ENCODE measurements at regions not wholly inside any gene's neighbourhood (a gene's known extent, or its start where the extent isn't known, plus 50 kb on each side); places are given as distances from the start of the nearest gene placed in this dataset.

DNA sequence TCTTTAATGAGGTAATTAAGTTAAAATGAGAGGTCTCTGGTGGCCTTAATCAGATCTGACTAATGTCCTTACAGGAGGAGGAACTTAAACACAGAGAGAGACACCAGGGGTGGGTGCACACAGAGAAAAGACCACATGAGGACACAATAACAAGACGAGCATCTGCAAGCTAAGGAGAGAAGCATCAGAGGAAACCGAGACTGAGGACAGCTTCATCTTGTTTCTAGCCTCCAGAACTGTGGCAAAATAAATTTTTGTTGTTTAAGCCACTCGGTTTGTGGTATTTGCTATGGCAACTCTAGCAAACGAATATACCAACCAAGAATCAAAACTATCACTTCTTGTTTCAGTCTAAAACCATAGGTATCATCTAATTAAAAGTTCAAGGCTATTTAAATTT, 400.1 kb downstream of the PID1 start:
- Histone ChIP-seq H3K4me3 (no peak overlapping the region), H3K27ac (no peak overlapping the region), H3K27me3 (no peaks in the 10 kb centered on the region), H3K4me1 (no peaks in the 10 kb centered on the region), H3K36me3 (no peaks in the 10 kb centered on the region), H3K9me3 (no peaks in the 10 kb centered on the region)
- DNase-seq (ENCODE audit: extremely low spot score in 2 of 2), result no peak
- intact Hi-C loops (cut with DNase I), result no loop called here
- TF ChIP-seq, protein P1, sequence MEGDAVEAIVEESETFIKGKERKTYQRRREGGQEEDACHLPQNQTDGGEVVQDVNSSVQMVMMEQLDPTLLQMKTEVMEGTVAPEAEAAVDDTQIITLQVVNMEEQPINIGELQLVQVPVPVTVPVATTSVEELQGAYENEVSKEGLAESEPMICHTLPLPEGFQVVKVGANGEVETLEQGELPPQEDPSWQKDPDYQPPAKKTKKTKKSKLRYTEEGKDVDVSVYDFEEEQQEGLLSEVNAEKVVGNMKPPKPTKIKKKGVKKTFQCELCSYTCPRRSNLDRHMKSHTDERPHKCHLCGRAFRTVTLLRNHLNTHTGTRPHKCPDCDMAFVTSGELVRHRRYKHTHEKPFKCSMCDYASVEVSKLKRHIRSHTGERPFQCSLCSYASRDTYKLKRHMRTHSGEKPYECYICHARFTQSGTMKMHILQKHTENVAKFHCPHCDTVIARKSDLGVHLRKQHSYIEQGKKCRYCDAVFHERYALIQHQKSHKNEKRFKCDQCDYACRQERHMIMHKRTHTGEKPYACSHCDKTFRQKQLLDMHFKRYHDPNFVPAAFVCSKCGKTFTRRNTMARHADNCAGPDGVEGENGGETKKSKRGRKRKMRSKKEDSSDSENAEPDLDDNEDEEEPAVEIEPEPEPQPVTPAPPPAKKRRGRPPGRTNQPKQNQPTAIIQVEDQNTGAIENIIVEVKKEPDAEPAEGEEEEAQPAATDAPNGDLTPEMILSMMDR (IDR thresholded peaks at IDR 0.05), result no peak
- TF ChIP-seq POLR2A (IDR thresholded peaks at IDR 0.05), result no peak
- no peak for TF ChIP-seq POLR2AphosphoS5 (IDR thresholded peaks at IDR 0.05; ENCODE audit: insufficient read depth in 1 of 2, low read depth in 1 of 2)

DNA sequence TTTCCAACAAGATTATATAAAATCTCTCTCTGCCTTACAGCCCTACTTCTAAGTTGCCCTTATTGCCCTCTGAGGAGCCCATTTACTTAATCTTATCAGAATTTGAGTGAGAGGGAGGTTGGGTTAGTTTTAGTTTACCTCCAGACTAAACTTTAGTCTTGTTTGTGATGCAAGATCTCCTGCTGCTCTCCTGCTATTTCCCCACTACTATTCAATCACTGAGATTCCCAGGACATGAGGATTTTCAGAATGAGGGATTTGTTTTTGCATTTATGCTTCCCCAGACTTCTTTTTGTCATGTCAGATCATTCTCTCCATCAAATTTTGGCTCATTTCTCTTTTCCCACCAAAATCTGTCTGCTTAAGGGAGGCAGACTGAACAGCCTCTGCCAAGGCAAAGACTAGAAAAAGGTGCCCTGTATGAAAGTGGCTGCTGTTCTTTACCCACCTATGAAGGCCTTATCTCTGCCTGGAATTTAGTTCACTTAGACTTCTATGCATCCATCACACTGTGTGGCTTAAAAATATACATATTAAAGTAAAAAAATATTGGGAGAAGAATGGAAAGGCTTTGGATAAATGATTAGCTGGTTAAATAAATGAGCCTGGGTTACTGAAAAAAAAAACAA, 401.3 kb downstream of the PID1 start:
- intact Hi-C loops (cut with DNase I), result no loop called here
- H3K9me3 ChIP-seq, result no peaks in the 10 kb centered on the region
- no peaks in the 10 kb centered on the region for H3K27me3 ChIP-seq
- H3K4me3 ChIP-seq, result no peak overlapping the region
- DNase-seq (ENCODE audit: extremely low spot score in 2 of 2), result no peak
- TF ChIP-seq POLR2A (IDR thresholded peaks at IDR 0.05) (no peak), POLR2AphosphoS5 (IDR thresholded peaks at IDR 0.05; ENCODE audit: insufficient read depth in 1 of 2, low read depth in 1 of 2) (no peak)
- TF ChIP-seq, protein P1 (IDR thresholded peaks at IDR 0.05), result no peak
- H3K27ac ChIP-seq, result no peak overlapping the region
- H3K4me1 ChIP-seq, result no peaks in the 10 kb centered on the region
- H3K36me3 ChIP-seq, result no peaks in the 10 kb centered on the region

- H3K27ac ChIP-seq, result no peak overlapping the region
- H3K4me3 ChIP-seq, result no peak overlapping the region
- TF ChIP-seq POLR2A (IDR thresholded peaks at IDR 0.05) (no peak), POLR2AphosphoS5 (IDR thresholded peaks at IDR 0.05; ENCODE audit: insufficient read depth in 1 of 2, low read depth in 1 of 2) (no peak)
- TF ChIP-seq, protein P1 (IDR thresholded peaks at IDR 0.05), result no peak
- H3K27me3 ChIP-seq, result no peaks in the 10 kb centered on the region
- no peaks in the 10 kb centered on the region for H3K4me1 ChIP-seq
- intact Hi-C loops (cut with DNase I), result no loop called here
- no peak for DNase-seq (ENCODE audit: extremely low spot score in 2 of 2)
- H3K36me3 ChIP-seq, result no peaks in the 10 kb centered on the region
- H3K9me3 ChIP-seq, result no peaks in the 10 kb centered on the region
These were observed 403.7 kb downstream of the PID1 start for GRCh38 chr2:228867406-228867805.

DNA sequence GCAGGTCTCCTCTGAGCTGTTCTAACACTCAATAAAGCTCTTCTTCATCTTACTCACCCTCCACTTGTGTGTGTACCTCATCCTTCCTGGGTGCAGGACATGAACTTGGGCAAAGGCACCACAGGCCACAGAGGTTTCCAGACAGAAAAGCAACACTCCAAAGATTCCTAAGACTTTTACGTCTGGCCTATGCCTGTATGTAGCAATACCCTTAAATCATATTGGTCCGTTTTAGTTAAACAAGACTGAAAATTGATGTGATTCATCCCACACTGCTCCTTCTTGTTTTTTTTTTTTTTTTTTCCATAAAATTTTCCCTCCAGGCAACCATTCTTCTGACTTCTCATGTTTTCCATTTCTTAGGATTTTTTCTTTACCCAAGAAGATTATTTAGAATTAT, 404.3 kb downstream of the PID1 start:
- intact Hi-C loops (cut with DNase I), result no loop called here
- TF ChIP-seq, protein P1 (IDR thresholded peaks at IDR 0.05), result no peak
- no peak for TF ChIP-seq POLR2AphosphoS5 (IDR thresholded peaks at IDR 0.05; ENCODE audit: insufficient read depth in 1 of 2, low read depth in 1 of 2)
- no peak for TF ChIP-seq POLR2A (IDR thresholded peaks at IDR 0.05)

DNA sequence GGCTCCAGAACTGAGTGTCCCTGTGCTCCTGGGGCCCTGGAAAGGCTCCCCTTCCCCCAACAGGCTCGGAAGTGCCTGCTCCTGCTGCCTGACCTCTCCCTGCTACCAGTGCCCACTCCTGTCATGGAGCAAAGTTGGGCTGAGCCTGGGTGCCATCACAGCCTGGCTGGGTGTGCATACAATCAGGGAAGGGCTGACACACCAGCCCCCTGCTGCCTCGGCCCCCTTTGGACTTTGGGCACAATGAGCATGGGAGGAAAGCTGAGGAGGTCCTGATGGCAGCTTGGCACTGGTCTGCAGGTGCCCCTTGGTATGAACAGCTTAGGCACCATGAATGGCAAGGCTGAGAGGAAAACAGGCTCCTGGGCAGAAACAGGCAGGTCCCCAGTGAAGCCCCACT, 405.0 kb downstream of the PID1 start:
- TF ChIP-seq, protein P1 (IDR thresholded peaks at IDR 0.05), result no peak
- no peak for TF ChIP-seq POLR2A (IDR thresholded peaks at IDR 0.05)
- no peak for TF ChIP-seq POLR2AphosphoS5 (IDR thresholded peaks at IDR 0.05; ENCODE audit: insufficient read depth in 1 of 2, low read depth in 1 of 2)
- H3K36me3 ChIP-seq, result no peaks in the 10 kb centered on the region
- intact Hi-C loops (cut with DNase I), result no loop called here
- DNase-seq (ENCODE audit: extremely low spot score in 2 of 2), result no peak
- H3K9me3 ChIP-seq, result no peaks in the 10 kb centered on the region
- H3K4me1 ChIP-seq, result no peaks in the 10 kb centered on the region
- H3K27me3 ChIP-seq, result no peaks in the 10 kb centered on the region
- no peak overlapping the region for H3K27ac ChIP-seq
- H3K4me3 ChIP-seq, result no peak overlapping the region

More for the DNA sequence above, 404.3 kb downstream of the PID1 start:
- H3K27ac ChIP-seq, result no peak overlapping the region
- no peak overlapping the region for H3K4me3 ChIP-seq
- H3K9me3 ChIP-seq, result no peaks in the 10 kb centered on the region
- no peaks in the 10 kb centered on the region for H3K4me1 ChIP-seq
- H3K27me3 ChIP-seq, result no peaks in the 10 kb centered on the region
- DNase-seq (ENCODE audit: extremely low spot score in 2 of 2), result no peak
- no peaks in the 10 kb centered on the region for H3K36me3 ChIP-seq

Measured in vagina (tissue), 2 donors.